HepG2 (cell line): ENCODE measurements at regions not wholly inside any gene's neighbourhood (a gene's known extent, or its start where the extent isn't known, plus 50 kb on each side); places are given as distances from the start of the nearest gene placed in this dataset.

ENCODE experiments used
- CAMTA2 ChIP-seq: sonication (generic); formaldehyde crosslinking; IDR thresholded peaks from 2 replicates; pipeline ENCODE4 v1.4.0; 2020; ENCODE audit warnings: mild to moderate bottlenecking, missing genetic modification reagents, borderline replicate concordance
- CHD4 ChIP-seq: fragments of 200-600 bp; sonication (generic); IDR thresholded peaks from 2 replicates; pipeline ENCODE4 v1.7.0; 2017; ENCODE audit warnings: mild to moderate bottlenecking, low read length, borderline replicate concordance
- FOXJ3 ChIP-seq: sonication (generic); formaldehyde crosslinking; IDR thresholded peaks from 2 replicates; pipeline ENCODE4 v1.4.0; 2020; ENCODE audit warnings: missing genetic modification reagents, mild to moderate bottlenecking, borderline replicate concordance
- GATA4 ChIP-seq: sonication (generic); IDR thresholded peaks from 2 replicates; pipeline ENCODE4 v1.6.1; 2016; ENCODE audit warnings: antibody characterized with exemption, low read depth, borderline replicate concordance
- HNF4G ChIP-seq, 2 experiments: sonication (generic) in 1 of 2; formaldehyde crosslinking in 1 of 2; IDR thresholded peaks; 2 replicates each; pipeline versions ENCODE4 v1.4.0 to v1.6.1; 2011 to 2020; ENCODE audit warnings: borderline replicate concordance in 2 of 2, low read depth in 2 of 2, mild to moderate bottlenecking in 2 of 2, low read length in 1 of 2, missing genetic modification reagents in 1 of 2, moderate library complexity in 1 of 2
- IKZF1 ChIP-seq: fragments of 450-650 bp; IDR thresholded peaks from 2 replicates; pipeline ENCODE4 v1.7.1; 2016
- KAT8 ChIP-seq: IDR thresholded peaks from 2 replicates; pipeline ENCODE4 v1.6.1; 2016; ENCODE audit warnings: missing genetic modification reagents, missing compliant biosample characterization
- NFIC ChIP-seq: IDR thresholded peaks from 2 replicates; pipeline ENCODE4 v1.6.1; 2012; ENCODE audit warnings: mild to moderate bottlenecking, low read length, inconsistent platforms
- PHF21A ChIP-seq: sonication (generic); formaldehyde crosslinking; IDR thresholded peaks from 2 replicates; pipeline ENCODE4 v1.5.0; 2020; ENCODE audit warnings: mild to moderate bottlenecking, missing genetic modification reagents
- RXRA ChIP-seq: sonication (generic); formaldehyde crosslinking; IDR thresholded peaks from 2 replicates; pipeline ENCODE4 v1.5.1; 2020; ENCODE audit warnings: missing genetic modification reagents
- TFE3 ChIP-seq: IDR thresholded peaks from 2 replicates; pipeline ENCODE4 v1.6.1; 2016
- YEATS2 ChIP-seq: sonication (generic); formaldehyde crosslinking; IDR thresholded peaks from 2 replicates; pipeline ENCODE4 v1.4.0; 2020; ENCODE audit warnings: missing genetic modification reagents, borderline replicate concordance
- ZBTB46 ChIP-seq: sonication (generic); formaldehyde crosslinking; IDR thresholded peaks from 2 replicates; pipeline ENCODE4 v1.4.0; 2020; ENCODE audit warnings: mild to moderate bottlenecking, missing genetic modification reagents, borderline replicate concordance
- ZMYM4 ChIP-seq: sonication (generic); formaldehyde crosslinking; IDR thresholded peaks from 2 replicates; pipeline ENCODE4 v1.8.1; 2023; ENCODE audit warnings: mild to moderate bottlenecking, missing genetic modification reagents
- ZNF10 ChIP-seq: sonication (generic); formaldehyde crosslinking; IDR thresholded peaks from 2 replicates; pipeline ENCODE4 v1.4.0; 2020; ENCODE audit warnings: mild to moderate bottlenecking, low read depth, missing genetic modification reagents, borderline replicate concordance
- ZNF282 ChIP-seq: fragments of 450-650 bp; IDR thresholded peaks from 2 replicates; pipeline ENCODE4 v1.6.1; 2018; ENCODE audit not compliant: partially characterized antibody
- ZNF446 ChIP-seq: sonication (generic); formaldehyde crosslinking; IDR thresholded peaks from 2 replicates; pipeline ENCODE4 v1.5.0; 2020; ENCODE audit warnings: mild to moderate bottlenecking, missing genetic modification reagents
- ZNF547 ChIP-seq: sonication (generic); formaldehyde crosslinking; IDR thresholded peaks from 2 replicates; pipeline ENCODE4 v1.5.1; 2020; ENCODE audit warnings: mild to moderate bottlenecking, missing genetic modification reagents
- ZNF709 ChIP-seq: sonication (generic); formaldehyde crosslinking; IDR thresholded peaks from 2 replicates; pipeline ENCODE4 v1.5.0; 2020; ENCODE audit warnings: mild to moderate bottlenecking, missing genetic modification reagents
- ZNF790 ChIP-seq: sonication (generic); formaldehyde crosslinking; IDR thresholded peaks from 2 replicates; pipeline ENCODE4 v1.8.0; 2022; ENCODE audit warnings: missing genetic modification reagents, mild to moderate bottlenecking, borderline replicate concordance
- TF ChIP-seq, protein P1 (sequence below): sonication (generic); formaldehyde crosslinking; conservative IDR thresholded peaks from 2 replicates; pipeline ENCODE4 v1.4.0; 2020; ENCODE audit warnings: mild to moderate bottlenecking, missing genetic modification reagents, moderate library complexity
- TF ChIP-seq, protein P2 (sequence below): IDR thresholded peaks from 2 replicates; pipeline ENCODE4 v1.6.1; 2016; ENCODE audit warnings: mild to moderate bottlenecking

GRCh38 chr5:67746103-67746502 is 469.5 kb upstream of the PIK3R1 start (continued):
- TF ChIP-seq, protein P1, sequence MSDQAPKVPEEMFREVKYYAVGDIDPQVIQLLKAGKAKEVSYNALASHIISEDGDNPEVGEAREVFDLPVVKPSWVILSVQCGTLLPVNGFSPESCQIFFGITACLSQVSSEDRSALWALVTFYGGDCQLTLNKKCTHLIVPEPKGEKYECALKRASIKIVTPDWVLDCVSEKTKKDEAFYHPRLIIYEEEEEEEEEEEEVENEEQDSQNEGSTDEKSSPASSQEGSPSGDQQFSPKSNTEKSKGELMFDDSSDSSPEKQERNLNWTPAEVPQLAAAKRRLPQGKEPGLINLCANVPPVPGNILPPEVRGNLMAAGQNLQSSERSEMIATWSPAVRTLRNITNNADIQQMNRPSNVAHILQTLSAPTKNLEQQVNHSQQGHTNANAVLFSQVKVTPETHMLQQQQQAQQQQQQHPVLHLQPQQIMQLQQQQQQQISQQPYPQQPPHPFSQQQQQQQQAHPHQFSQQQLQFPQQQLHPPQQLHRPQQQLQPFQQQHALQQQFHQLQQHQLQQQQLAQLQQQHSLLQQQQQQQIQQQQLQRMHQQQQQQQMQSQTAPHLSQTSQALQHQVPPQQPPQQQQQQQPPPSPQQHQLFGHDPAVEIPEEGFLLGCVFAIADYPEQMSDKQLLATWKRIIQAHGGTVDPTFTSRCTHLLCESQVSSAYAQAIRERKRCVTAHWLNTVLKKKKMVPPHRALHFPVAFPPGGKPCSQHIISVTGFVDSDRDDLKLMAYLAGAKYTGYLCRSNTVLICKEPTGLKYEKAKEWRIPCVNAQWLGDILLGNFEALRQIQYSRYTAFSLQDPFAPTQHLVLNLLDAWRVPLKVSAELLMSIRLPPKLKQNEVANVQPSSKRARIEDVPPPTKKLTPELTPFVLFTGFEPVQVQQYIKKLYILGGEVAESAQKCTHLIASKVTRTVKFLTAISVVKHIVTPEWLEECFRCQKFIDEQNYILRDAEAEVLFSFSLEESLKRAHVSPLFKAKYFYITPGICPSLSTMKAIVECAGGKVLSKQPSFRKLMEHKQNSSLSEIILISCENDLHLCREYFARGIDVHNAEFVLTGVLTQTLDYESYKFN (CRISPR knock-in tag): peak; percentile 55
- TF ChIP-seq ZNF10 (no peak), CAMTA2 (CRISPR knock-in tag) (no peak), FOXJ3 (CRISPR knock-in tag) (no peak), NFIC (peak; percentile 49; the same call in 1 of the 2 replicates), RXRA (CRISPR knock-in tag) (no peak), YEATS2 (CRISPR knock-in tag) (no peak), HNF4G (IDR thresholded peaks at IDR 0.05; ENCODE audit: borderline replicate concordance, low read depth, low read length) (peak; percentile 64), HNF4G (CRISPR knock-in tag; IDR thresholded peaks at IDR 0.05; ENCODE audit: borderline replicate concordance, low read depth) (no peak), ZNF446 (CRISPR knock-in tag) (no peak), KAT8 (CRISPR knock-in tag) (0 out of 2 replicates have a peak, but pooled peaks have one; percentile 23), ZNF282 (no peak), ZMYM4 (CRISPR knock-in tag) (peak; percentile 55; the same call in 1 of the 2 replicates), ZBTB46 (CRISPR knock-in tag) (no peak), ZNF547 (CRISPR knock-in tag) (no peak), ZNF790 (CRISPR knock-in tag) (no peak), TFE3 (CRISPR knock-in tag) (peak; percentile 80), GATA4 (peak; percentile 88; the same call in 1 of the 2 replicates), CHD4 (no peak), PHF21A (no peak), ZNF709 (CRISPR knock-in tag) (no peak), IKZF1 (no peak)
- TF ChIP-seq, protein P2, sequence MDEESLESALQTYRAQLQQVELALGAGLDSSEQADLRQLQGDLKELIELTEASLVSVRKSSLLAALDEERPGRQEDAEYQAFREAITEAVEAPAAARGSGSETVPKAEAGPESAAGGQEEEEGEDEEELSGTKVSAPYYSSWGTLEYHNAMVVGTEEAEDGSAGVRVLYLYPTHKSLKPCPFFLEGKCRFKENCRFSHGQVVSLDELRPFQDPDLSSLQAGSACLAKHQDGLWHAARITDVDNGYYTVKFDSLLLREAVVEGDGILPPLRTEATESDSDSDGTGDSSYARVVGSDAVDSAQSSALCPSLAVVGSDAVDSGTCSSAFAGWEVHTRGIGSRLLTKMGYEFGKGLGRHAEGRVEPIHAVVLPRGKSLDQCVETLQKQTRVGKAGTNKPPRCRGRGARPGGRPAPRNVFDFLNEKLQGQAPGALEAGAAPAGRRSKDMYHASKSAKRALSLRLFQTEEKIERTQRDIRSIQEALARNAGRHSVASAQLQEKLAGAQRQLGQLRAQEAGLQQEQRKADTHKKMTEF (CRISPR knock-in tag): peak; percentile 23; the same call in 1 of the 2 replicates
